ENCODE measurements at regions not wholly inside any gene's neighbourhood (a gene's known extent, or its start where the extent isn't known, plus 50 kb on each side); places are given as distances from the start of the nearest gene placed in this dataset.

DNA sequence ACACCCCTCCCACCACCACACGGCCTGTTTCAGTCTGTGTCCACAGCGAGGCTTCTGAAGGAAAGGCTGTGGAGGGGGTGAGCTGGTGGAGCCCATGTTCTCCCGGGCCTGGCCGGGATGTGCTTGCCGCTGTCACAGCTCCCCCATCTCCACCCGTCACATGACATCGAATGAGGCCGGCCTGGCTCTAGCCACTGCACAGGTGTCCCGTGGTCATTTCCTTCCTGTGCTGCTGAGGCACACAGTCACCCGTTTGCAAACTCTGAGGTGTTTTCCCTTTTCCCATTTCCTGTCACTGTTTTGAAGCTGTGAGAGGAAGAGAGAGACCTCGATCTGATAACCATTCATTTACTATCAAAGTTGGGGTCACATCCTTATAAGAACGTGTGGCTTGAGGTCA lies 55.7 kb upstream of the CLDN5 start:
- TF ChIP-seq EZH2 (IDR thresholded peaks at IDR 0.05; ENCODE audit: borderline replicate concordance, low read depth, low read length, poor library complexity, severe bottlenecking), result no peak
- TF ChIP-seq, protein P1, sequence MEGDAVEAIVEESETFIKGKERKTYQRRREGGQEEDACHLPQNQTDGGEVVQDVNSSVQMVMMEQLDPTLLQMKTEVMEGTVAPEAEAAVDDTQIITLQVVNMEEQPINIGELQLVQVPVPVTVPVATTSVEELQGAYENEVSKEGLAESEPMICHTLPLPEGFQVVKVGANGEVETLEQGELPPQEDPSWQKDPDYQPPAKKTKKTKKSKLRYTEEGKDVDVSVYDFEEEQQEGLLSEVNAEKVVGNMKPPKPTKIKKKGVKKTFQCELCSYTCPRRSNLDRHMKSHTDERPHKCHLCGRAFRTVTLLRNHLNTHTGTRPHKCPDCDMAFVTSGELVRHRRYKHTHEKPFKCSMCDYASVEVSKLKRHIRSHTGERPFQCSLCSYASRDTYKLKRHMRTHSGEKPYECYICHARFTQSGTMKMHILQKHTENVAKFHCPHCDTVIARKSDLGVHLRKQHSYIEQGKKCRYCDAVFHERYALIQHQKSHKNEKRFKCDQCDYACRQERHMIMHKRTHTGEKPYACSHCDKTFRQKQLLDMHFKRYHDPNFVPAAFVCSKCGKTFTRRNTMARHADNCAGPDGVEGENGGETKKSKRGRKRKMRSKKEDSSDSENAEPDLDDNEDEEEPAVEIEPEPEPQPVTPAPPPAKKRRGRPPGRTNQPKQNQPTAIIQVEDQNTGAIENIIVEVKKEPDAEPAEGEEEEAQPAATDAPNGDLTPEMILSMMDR (conservative IDR thresholded peaks at IDR 0.05; ENCODE audit: low read depth, low read length), result no peak
